Caki2 (cell line): ENCODE measurements at regions not wholly inside any gene's neighbourhood (a gene's known extent, or its start where the extent isn't known, plus 50 kb on each side); places are given as distances from the start of the nearest gene placed in this dataset.
"Not testable (repeated sequence)": the region's sequence is repeated elsewhere in the genome, so short reads cannot be mapped to it uniquely, and the experiment has no call there.

Experiments
- DNase-seq: peaks from one replicate; pipeline ENCODE4 v3.0.0-alpha.2; 2015; ENCODE audit warnings: low read depth
- in situ Hi-C: cut with HindIII; loops from 2 replicates; pipeline ENCODE4 v1.10.0; 2016; ENCODE audit warnings: low sequenced_read_pairs, low pct_unique_long_range_greater_than_20kb, mixed read lengths

GRCh38 chr2:143937723-143938350 lies 582.1 kb downstream of the ZEB2 start:
- in situ Hi-C loops = no loop called here
- no peak for DNase-seq

- DNase-seq = peak; percentile 6
- in situ Hi-C loops = no loop called here
Measured at GRCh38 chr2:143936848-143937722, 582.8 kb downstream of the ZEB2 start.

- in situ Hi-C loops = no loop called here
- no peak for DNase-seq
Measured at GRCh38 chr2:143936538-143936847, 583.4 kb downstream of the ZEB2 start.

- in situ Hi-C loops = no loop called here
- DNase-seq = no peak
Measured at GRCh38 chr2:143935482-143935752, 584.5 kb downstream of the ZEB2 start.

- in situ Hi-C loops = no loop called here
- peak; percentile 14 for DNase-seq
Measured at GRCh38 chr2:143934626-143935481, 585.1 kb downstream of the ZEB2 start.

- DNase-seq = no peak
- in situ Hi-C loops = no loop called here
Measured at GRCh38 chr2:143933946-143934569, 585.9 kb downstream of the ZEB2 start.

- DNase-seq = no peak
- in situ Hi-C loops = no loop called here
Measured at GRCh38 chr2:143930891-143931290, 589.0 kb downstream of the ZEB2 start.

GRCh38 chr2:143928613-143929012 lies 591.3 kb downstream of the ZEB2 start:
- in situ Hi-C loops = no loop called here
- no peak for DNase-seq

GRCh38 chr2:143928184-143928583 lies 591.7 kb downstream of the ZEB2 start:
- no peak for DNase-seq
- in situ Hi-C loops = no loop called here

- in situ Hi-C loops = no loop called here
- no peak for DNase-seq
Measured at GRCh38 chr2:143926736-143927135, 593.2 kb downstream of the ZEB2 start.

GRCh38 chr2:143922261-143922830 lies 597.6 kb downstream of the ZEB2 start:
- in situ Hi-C loops = not testable (repeated sequence)

GRCh38 chr2:143918465-143918989 lies 601.4 kb downstream of the ZEB2 start:
- DNase-seq = no peak
- in situ Hi-C loops = no loop called here

More at GRCh38 chr2:143922261-143922830, 597.6 kb downstream of the ZEB2 start:
- not testable (repeated sequence) for DNase-seq

GRCh38 chr2:143916781-143917180 lies 603.1 kb downstream of the ZEB2 start:
- in situ Hi-C loops = no loop called here
- no peak for DNase-seq

GRCh38 chr2:143909577-143910353 lies 610.2 kb downstream of the ZEB2 start:
- no peak for DNase-seq
- in situ Hi-C loops = no loop called here

- in situ Hi-C loops = no loop called here
- no peak for DNase-seq
Measured at GRCh38 chr2:143908843-143909242, 611.1 kb downstream of the ZEB2 start.

- no peak for DNase-seq
- in situ Hi-C loops = no loop called here
Measured at GRCh38 chr2:143907801-143908200, 612.1 kb downstream of the ZEB2 start.

GRCh38 chr2:143906850-143907249 lies 613.1 kb downstream of the ZEB2 start:
- in situ Hi-C loops = no loop called here
- no peak for DNase-seq

- no peak for DNase-seq
- in situ Hi-C loops = no loop called here
Measured at GRCh38 chr2:143905587-143905986, 614.3 kb downstream of the ZEB2 start.
